Suppressor macrophage treated with lipopolysaccharide for 1 hour (primary cell): ENCODE measurements at regions not wholly inside any gene's neighbourhood (a gene's known extent, or its start where the extent isn't known, plus 50 kb on each side); places are given as distances from the start of the nearest gene placed in this dataset.

Source experiments
- DNase-seq, 3 donors: peaks; one replicate each; pipeline ENCODE4 v3.0.0-alpha.2; 2020 to 2022

DNA sequence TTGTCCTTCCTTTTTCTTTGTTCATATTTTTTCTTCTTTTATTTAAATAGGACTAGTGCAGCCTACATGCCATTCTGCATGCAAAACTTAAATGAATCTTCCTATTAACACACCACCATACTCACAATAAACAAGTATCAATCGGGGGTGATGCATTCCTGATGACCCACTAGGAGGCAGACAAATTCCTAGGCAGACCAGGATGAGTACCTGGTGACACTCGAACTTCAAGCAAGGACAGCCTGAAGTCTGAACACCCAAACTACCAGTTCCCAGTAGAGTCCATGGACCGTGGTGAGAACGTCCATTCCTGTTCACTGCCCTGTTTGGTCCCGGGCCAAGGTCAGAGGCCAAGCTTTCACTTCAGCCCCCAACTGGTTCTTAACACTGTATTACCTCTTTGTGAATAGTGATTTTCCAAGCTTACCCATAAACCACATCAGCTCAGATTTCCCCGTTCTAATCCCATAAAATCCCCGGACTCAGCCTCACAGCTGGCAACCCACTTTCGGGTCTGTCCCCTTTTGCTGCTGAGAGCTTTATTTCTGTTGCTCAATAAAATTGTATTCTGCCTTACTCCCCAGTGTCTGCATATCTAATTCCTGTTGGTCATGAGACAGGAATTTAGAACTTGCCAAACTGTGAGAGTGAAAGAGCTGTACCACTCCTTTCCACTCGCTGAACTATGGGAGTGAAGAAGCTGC is 1286.6 kb downstream of the FSTL5 start:
- no peak for DNase-seq

DNA sequence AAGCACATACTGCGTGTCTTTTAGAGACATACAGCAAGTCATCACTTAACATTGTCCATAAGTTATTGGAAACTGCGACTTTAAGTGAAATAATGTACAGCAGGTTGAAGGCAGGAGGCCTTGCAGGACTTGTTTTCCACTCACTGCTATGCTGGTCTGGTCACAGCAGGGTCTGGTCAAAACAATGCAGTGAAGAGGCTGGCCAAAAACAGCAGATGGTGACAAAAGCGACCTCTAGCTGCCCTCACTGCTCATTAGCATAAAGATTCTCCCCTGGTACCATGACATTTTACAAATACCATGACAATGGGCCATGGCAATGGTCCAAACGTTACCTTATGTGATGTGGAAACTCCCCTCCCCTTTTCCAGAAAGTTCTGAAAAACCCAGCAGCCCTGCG is 1283.6 kb downstream of the FSTL5 start:
- DNase-seq: no peak

DNA sequence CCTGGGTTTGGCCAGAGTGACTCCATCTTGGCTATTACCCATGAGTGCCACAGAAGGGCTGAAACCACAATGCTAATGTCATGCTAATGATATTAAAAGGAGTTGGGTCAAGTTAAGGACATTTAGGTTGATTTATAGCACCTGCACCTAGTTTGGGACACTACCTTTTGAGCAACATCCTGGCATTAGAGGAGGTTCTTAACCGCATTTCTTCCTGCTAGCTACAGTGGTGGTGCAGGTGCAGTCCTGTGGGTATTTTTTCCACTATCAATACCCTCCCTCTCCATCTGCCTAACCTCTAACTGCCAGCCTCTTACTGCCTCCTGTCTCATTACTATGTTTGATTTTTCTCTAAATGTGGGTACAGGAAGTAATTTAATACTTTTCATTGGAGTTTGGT is 1276.1 kb downstream of the FSTL5 start:
- DNase-seq: no peak

DNA sequence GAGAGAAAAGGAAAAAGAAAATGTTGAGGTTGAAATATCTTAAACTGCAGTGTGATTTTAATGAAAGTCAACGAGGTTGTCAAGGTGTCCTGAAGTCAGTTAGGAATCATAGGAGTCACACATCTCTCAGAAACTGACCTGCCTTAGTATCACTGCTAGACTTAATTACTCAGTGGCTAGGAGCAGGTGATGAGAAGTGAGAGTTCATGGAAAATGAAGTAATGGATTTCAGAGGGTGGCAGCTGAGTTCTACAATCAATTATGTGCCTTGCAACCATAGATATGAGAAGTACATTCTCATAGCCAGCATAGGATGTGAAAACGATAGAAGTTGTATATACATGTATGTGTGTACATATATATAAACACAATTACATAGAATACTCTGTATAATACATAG is 1269.7 kb downstream of the FSTL5 start:
- DNase-seq: no peak

DNA sequence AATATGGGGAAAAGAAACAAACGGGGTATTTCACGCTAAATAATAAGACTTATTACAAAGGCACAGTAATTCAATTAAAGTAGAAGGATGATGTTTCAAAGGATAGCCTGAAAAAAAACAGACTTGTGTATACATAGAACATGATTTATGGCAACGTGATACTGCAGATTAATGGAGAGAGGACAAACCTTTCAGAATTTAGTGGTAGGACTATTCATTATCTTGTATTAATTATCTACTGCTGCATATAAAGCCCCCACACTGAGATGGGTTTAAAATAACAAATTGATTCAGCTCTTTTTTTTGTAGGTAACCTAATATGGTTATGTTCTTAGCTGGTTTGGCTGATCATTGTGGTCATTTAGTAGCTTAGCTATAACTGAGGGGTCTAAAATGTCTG is 1269.0 kb downstream of the FSTL5 start:
- DNase-seq: no peak

DNA sequence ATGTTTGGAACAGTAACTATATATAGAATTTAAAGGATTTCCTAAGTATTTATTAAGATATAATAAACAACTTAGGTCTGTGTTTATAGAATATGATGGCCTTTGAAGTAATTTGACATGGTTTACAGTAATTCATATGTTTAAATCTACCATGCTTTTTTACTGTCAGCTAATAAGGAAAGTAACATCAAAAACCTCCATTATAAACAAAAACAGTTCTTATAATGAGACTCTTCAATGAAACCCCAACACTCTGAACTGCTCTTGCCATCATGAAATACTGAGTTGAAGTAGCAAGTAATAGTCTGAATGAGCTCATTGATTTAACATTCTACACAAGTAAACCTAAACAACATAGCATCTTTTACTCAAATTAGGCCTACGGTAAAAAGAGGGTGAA is 1236.5 kb downstream of the FSTL5 start:
- DNase-seq: no peak

DNA sequence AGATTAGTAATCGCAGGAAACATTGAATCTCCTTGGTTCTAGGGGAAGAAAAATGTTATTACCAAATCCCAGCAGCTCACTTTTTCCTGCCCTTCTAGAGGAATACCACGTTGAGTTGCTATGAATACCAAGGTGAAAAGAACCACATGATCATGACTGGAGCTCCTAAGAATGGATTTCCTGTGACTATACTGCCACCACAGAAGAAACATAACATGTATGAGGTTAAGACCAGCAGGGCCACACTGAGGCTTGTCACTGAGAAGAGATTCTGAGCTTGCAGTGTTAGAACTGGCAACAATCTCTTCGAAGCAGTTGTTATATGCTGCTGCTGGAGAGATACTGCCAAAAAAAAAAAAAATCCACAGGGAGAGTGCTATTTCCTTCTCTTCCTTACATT is 1235.3 kb downstream of the FSTL5 start:
- no peak for DNase-seq

DNA sequence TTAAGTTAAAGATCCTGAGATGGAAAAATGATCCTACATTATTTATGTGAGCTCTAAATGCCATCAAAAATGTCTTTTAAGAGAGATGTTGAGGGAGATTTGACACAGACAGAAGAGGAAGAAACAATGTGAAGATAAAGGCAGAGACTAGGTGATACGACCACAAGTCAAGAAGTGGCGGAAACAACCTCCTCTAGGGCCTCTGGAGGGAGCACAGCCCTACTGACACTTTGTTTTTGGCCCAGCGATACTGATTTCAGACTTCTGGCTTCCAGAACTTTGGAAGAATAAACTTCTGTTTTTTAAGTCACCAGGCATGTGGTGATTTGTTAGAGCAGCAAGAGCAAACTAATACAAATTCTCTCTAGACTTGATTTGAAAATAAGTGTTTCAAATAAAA is 1216.1 kb downstream of the FSTL5 start:
- no peak for DNase-seq

DNA sequence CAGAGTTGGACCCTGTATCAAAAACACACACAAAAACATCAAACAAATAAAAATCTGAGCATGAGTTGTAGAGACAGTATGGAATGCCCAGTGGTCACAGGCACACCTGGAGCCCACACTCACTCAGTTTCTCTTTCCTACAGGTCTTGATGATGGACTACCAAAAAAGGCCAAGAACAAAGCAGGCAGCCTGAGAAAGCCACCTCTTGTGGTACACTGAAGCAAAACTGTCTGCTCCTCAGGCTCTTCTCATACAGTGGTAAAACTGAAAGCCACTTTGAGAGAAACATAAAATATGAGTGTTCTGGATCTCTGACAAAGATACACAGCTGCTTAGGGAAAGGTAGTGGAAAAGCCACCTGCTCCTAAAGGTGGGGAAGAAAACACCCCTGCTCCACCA is 1206.9 kb downstream of the FSTL5 start:
- no peak for DNase-seq

DNA sequence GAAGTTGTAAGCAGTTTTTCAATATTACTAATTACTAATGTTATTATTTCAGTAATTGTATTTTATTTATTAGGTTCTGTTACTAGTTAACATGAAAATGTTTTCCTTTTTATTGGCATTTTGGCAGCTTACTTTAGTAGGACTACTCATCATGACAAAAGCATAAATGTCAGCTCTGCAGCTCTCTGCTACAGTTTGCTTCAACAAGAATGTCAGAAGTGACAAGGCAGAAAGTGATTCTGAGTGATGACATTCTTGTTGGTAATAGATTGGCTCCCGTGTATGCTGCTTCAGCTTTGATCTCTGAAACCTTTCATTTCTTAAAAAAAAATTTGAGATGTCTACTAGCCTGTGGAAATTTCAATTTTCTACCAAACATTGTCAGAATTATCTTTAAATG is 1193.9 kb downstream of the FSTL5 start:
- no peak for DNase-seq

DNA sequence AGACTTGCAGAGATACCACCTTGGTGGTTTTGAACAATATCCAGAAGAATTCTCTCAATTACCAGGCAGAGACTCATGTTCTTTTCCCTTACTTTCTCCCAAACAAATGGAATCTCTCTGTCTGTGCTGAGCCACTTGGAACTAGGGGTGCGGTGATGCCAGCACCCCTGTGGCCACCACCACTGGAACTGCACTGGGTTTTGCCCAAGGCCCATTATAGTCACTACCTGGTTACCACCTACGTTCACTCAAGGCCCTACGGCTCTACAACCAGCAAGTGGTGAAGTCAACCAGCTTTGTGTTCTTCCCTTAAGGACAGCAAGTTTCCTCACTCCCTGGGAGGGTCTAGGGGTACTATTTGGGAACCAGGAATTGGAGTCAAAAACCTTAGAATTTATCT is 1183.7 kb downstream of the FSTL5 start:
- no peak for DNase-seq

DNA sequence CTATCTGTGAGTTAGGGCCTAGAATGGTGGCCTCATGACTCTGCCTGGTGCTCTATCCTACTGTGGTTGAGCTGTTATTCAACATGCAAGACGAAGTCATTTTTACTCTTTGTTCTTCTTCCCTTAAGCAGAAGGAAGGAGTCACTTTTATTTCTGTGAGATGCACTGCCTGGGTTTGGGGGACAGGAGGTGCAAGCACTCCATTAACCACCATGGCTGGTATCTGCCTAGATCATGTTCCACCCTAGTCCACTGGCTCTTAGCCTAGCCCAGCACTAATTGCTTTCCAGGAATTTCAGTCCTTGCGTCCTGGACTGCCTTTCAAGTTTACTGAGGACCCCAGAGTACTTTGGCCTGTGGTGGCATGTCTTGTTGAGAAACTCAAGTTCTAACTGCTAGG is 1182.7 kb downstream of the FSTL5 start:
- DNase-seq: no peak

DNA sequence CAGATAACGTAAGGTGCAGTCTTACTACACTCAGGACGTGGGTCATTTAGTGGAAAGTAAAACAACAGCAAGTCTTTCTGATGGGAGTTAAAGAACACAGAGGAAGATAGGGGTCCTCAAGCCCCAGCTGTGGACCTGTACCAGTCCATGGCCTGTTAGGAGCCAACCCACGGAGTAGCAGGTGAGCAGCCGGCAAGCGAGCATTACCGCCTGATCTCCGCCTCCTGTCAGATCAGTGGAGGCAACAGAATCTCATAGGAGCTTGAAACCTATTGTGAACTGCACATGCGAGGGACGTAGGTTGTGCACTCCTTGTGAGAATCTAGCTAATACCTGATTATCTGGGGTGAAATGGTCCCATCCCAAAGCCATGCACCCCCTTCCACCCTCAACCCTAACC is 1180.8 kb downstream of the FSTL5 start:
- DNase-seq: no peak

DNA sequence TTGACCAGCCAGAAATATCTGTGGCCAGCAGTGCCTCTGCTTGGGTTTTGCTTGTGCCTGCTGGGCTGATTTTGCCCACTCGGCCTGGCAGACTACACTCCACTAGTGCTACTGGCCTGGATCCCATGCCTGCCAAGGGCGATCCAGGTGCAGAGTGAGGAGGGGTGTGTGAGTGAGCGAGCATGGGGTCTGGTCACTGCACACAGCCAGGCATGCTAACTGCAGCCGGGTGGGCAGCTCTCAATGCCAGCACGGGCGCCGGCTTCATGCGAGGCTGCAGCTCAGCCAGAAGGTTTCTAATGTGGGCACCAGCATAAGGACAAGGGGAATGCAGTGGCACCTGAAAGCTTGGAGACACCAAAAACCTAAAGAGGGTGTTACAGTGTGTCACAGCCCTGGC is 1161.4 kb downstream of the FSTL5 start:
- DNase-seq: no peak

DNA sequence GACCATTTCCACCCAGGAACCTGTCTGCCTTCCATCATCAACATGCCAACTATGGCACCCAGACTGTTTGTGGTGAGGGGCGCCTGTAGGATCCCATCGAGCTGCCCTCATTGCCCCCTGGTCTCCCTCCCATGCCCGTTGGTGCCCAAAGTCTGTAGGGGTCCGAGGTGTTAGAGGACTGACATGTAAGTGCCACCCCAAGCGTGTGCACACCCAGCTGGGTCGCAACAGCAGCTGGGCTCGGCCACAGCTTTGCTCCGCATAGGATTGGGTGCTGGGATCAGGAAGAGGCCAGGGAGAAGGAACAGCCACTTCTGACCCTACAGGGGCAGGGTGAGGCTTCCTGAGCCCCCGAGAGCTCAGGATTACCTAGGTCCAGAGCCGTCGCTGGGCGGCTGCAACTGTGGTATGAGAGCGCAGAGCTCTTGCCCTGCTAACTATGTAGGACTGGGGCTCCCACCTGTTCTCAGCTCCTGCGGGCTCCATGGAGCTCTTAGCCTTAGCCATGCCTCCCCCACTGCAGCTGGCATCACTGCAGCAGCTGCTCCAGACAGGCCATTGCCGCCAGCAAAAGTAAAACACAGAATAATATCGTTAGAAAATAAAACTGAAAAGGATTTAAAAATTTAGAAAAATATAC is 1160.3 kb downstream of the FSTL5 start:
- no peak for DNase-seq

DNA sequence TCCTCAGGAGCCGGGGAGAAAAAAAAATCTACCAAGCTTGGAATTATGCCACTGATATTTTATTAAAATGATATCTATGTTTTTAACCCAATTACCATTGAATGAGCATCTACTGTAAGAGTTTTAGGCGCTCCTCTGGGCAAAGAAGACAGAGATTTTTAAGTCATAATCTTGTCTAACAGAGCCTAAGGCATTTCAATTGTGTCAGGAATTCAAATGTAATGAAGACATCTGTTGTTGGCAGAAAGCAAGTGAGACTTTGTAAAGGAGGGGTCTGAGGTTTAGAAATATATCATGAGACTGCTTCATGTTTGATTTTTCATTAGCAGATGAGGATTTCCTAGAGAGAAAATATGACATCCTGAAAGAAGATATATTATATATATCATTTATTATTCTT is 1158.1 kb downstream of the FSTL5 start:
- no peak for DNase-seq

DNA sequence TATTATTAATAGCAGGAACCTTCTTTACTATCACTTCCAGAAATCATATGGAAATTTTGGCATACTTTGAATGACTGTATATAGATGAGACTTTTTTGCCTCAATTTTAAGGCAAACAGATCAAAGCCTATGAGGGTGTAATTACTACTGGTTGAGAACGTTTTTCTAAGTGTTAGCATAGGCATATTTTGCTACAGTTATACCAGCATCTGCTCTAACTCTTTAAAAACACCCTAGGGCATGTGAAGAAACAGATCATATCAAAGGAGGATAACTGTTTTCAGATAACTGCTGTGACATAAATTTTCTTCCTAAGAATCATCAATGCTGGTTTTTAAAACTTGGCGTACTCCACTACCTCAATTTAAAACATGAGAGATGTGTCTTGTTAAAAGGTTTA is 1155.3 kb downstream of the FSTL5 start:
- DNase-seq: no peak

DNA sequence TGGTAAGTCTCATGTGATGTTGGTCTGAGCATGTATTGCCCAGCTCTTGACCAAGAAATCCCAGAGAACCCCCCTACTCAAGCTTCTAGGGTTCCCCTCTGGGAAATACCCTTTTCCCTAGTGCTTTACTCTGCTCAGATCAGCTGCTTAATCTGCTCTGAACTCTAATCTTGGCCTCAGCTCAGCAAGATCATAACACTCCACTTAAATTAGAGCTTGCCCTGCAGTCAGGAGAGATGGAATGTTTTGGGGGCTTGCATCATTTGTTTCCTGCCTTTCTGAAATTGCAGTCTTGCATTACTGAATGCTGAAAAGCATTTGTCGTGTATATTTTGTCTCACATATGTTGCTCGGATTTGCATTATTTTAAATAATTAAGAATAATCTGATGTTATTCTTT is 1153.6 kb downstream of the FSTL5 start:
- DNase-seq: no peak
